Smooth muscle cell of the brain vasculature (primary cell): ENCODE measurements at regions not wholly inside any gene's neighbourhood (a gene's known extent, or its start where the extent isn't known, plus 50 kb on each side); places are given as distances from the start of the nearest gene placed in this dataset.

Experiments used
- DNase-seq: peaks from one replicate; pipeline ENCODE4 v3.0.0-alpha.2; 2012; ENCODE audit warnings: low read depth, low spot score

GRCh38 chr2:46831051-46831868, 84.3 kb downstream of the MCFD2 start:
- no peak for DNase-seq

GRCh38 chr2:46829231-46829995, 86.2 kb downstream of the MCFD2 start:
- no peak for DNase-seq

GRCh38 chr2:46828491-46829230, 86.9 kb downstream of the MCFD2 start:
- no peak for DNase-seq

GRCh38 chr2:46828135-46828438, 87.5 kb downstream of the MCFD2 start:
- DNase-seq = no peak

GRCh38 chr2:46827274-46828134, 88.1 kb downstream of the MCFD2 start:
- no peak for DNase-seq

GRCh38 chr2:46826569-46827245, 88.9 kb downstream of the MCFD2 start:
- DNase-seq = no peak

- no peak for DNase-seq
Observed at GRCh38 chr2:46825939-46826568, 89.6 kb downstream of the MCFD2 start.

GRCh38 chr2:46825231-46825938, 90.2 kb downstream of the MCFD2 start:
- no peak for DNase-seq

- no peak for DNase-seq
Observed at GRCh38 chr2:46824611-46825010, 91.0 kb downstream of the MCFD2 start.

- no peak for DNase-seq
Observed at GRCh38 chr2:46821600-46821999, 94.0 kb downstream of the MCFD2 start.

GRCh38 chr2:46818819-46819218, 96.8 kb downstream of the MCFD2 start:
- no peak for DNase-seq

- DNase-seq = no peak
Observed at GRCh38 chr2:46818141-46818621, 97.4 kb downstream of the MCFD2 start.

- DNase-seq = no peak
Observed at GRCh38 chr2:46816846-46817726, 98.5 kb downstream of the MCFD2 start.

GRCh38 chr2:46816151-46816845, 99.3 kb downstream of the MCFD2 start:
- no peak for DNase-seq

- DNase-seq = no peak
Observed at GRCh38 chr2:46815121-46815802, 100.3 kb downstream of the MCFD2 start.

- no peak for DNase-seq
Observed at GRCh38 chr2:46814160-46814961, 101.2 kb downstream of the MCFD2 start.

GRCh38 chr2:46813680-46814079, 101.9 kb downstream of the MCFD2 start:
- no peak for DNase-seq
